HG02678 (cell line): ENCODE measurements at regions not wholly inside any gene's neighbourhood (a gene's known extent, or its start where the extent isn't known, plus 50 kb on each side); places are given as distances from the start of the nearest gene placed in this dataset.

Source experiments
- ATAC-seq: cut with Tn5 transposase; IDR thresholded peaks from one replicate; pipeline ENCODE4 v1.9.1; 2021; ENCODE audit warnings: mild to moderate bottlenecking, moderate library complexity; ENCODE audit not compliant: unreplicated experiment

- ATAC-seq, result no peak
Observed at GRCh38 chr18:72601944-72602343, 57.8 kb upstream of the CBLN2 start.

DNA sequence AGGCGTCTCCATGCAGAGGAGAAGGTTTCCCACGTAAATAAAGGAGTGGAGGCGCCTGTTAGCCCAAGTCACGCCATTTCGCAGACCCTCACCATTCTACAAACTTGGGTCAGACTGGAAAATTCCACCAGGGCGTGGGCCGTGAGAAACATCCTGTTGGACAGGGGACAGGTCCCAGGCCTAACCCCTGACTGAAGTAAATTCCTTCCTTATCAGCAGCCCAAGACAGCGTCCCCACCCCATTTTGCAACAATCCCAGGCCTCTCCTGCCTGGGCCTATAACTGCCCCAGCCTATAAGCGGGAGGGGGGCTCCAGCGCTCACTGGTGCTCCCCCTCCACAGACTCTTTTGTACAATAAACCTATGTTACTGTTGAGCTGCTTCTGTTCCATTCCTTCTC is 57.3 kb upstream of the CBLN2 start:
- no peak for ATAC-seq
